GM18502 (cell line): ENCODE measurements at regions not wholly inside any gene's neighbourhood (a gene's known extent, or its start where the extent isn't known, plus 50 kb on each side); places are given as distances from the start of the nearest gene placed in this dataset.
"Not testable (repeated sequence)": the region's sequence is repeated elsewhere in the genome, so short reads cannot be mapped to it uniquely, and the experiment has no call there.

Source experiments
- ATAC-seq: cut with Tn5 transposase; IDR thresholded peaks from one replicate; pipeline ENCODE4 v1.9.1; 2021; ENCODE audit warnings: mild to moderate bottlenecking; ENCODE audit not compliant: unreplicated experiment, poor library complexity

GRCh38 chr3:194028434-194029004, 107.4 kb upstream of the HES1 start:
- ATAC-seq = no peak

- no peak for ATAC-seq
Observed at GRCh38 chr3:194029846-194030245, 106.1 kb upstream of the HES1 start.

GRCh38 chr3:194030372-194030771, 105.6 kb upstream of the HES1 start:
- ATAC-seq = no peak

DNA sequence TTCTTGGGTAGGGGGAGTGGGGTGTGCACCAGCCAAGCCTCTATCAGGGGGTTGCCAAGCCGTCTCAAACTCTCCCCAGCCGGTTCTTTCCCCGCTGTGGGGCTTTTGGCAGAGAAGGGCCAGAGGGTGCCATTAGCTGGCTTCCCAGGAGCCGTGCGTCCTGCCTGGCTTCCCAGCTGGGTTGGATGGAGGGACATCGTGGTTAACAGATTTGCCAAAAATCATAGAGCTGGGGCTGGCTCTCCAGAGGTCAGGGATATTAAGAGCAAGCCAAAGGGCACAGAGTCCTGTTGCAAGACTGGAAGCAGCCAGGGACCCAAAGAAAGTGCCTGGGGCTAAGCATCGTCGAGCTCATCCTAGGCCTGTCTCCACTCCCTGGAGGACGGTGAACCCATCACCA, 104.6 kb upstream of the HES1 start:
- no peak for ATAC-seq

DNA sequence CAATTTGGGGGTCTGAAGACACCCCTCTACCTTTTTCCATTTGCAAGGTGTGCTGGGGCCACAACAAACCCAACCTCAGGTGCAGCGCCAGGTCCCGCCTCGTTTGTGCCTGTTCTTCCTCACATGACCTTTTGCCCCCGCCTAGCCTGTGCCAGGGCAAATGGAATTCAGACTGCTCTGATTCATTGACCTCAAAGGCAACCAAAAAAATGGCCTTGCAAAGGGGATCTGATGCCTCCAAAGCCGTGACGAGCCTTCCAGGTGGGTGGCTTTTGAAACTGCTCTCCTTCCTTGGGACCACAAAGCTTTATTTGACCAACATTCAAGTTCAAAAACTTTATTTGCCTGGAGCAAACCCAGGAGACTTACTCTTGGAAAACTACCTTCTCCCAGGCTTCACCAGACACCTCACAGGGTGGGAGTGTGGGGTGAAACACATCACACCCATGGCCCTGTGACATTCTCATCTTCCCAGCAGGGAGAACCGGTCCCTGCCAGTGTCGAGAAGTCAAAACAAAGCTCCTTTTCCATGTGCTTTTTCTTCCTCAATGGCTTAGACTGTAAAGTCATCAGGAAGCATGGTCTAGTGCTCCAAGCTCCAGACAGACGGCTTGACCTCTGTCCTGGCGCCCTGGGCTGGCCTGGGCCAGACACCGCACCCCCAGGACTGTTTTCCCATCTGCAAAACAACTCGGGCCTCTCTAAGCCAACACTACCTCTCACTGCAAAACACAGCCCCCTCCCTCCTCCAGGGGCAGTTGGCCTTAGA, 103.9 kb upstream of the HES1 start:
- ATAC-seq = no peak

DNA sequence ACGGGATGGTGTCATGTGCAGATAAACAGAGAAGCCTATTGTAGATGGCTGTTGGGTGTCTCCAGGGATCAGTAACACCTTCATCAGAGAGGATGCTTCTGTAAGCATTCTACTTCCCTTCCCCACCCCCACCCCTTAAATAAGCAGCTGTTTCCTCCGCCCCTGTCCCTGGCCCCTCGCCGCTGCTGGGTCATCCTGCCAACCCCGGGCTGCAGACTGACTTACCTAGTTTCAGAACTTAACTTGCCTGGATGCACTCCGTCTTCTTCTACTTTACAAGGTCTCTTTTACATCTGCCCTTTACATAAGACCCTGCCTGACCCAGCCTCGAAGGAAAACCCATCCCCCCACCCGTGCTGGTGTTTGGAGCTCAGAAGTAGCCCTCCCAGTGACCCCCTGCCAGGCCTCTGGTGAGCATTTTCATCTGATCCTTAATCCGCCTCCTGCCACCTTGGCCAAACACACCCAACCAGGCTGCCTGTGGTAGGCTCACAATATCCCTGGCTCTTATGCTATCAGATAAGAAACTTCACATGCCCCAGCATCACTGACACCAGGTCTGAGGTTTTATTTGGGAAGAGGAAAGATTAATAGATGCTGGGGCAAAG, 103.0 kb upstream of the HES1 start:
- no peak for ATAC-seq

DNA sequence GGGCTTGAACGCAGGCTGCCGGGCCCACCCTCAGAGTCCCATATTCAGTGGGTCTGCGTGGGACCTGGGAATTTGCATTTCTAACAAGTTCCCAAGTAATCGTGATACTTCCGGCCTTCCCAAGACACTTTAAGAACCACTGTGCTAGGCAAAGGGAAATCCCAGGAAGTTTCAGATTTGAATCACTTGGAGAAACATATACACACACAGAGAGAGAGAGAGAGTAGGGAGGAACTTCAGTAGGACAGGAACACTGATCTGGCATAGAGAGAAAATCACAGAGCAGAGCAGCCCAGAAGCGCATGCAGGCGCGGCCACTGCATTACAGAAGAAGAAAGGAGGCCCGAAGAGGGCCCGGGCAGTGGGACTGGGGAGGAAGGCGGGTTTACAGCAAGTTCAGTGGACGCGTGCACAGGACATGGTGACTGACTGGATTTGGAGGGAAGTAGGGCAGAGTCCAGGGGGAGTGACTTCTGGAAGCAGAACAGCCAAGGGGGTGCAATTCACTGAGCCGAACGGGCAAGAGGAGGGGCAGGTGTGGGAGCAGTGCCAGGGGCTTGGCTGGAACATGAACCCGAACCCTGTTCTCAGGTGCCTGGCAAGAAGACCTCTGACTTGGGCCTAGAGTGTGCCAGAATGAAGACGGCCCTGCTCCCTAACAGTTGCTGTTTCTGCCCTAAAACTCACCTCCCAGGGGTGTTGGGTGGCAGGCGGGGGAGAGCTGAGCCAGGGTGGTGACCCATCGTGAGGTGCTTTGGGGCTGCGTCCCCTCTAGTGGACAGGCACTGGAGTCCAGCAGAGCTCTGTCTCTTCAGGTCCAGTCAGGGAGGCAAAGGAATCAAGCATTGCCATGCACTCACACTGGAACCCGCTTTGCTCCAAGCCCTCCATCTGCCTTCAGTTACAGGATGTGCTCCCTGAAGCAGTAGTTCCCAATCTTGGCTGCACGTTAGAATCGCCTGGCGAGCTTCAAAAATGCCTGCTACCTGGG, 101.3 kb upstream of the HES1 start:
- ATAC-seq = no peak

- no peak for ATAC-seq
Observed at GRCh38 chr3:194035406-194036138, 100.4 kb upstream of the HES1 start.

DNA sequence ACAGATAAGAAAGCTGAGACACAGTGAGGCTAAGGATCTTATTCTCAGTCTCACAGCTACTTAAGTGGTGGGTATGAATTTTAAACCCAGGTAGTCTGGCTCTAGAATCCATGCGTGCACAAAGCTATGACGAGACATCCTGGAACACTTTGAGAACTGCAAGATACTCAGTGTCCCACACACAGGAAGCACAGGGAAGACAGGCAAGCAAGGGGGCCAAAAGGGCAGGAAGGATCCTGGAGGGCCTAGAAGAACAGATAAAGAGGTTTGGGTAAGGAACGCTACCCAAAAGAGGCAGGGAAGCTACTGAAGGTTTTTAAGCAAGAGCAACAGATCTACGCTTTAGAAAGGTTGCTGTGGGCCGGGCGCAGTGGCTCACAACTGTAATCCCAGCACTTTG, 99.1 kb upstream of the HES1 start:
- no peak for ATAC-seq

DNA sequence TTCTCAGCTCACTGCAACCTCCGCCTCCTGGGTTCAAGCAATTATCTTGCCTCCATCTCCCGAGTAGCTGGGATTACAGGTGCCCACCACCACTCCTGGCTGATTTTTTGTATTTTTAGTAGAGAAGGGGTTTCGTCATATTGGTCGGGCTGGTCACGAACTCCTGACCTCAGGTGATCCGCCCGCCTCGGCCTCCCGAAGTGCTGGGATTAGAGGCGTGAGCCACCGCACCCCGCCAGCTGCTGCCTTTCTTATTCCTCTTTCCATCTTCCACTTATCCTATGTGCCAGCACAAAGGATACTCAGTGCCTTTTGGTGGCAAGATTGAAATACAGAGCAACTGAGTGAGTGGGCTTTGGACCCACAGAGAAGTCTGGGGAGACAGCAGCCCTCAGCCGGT, 97.6 kb upstream of the HES1 start:
- not testable (repeated sequence) for ATAC-seq

DNA sequence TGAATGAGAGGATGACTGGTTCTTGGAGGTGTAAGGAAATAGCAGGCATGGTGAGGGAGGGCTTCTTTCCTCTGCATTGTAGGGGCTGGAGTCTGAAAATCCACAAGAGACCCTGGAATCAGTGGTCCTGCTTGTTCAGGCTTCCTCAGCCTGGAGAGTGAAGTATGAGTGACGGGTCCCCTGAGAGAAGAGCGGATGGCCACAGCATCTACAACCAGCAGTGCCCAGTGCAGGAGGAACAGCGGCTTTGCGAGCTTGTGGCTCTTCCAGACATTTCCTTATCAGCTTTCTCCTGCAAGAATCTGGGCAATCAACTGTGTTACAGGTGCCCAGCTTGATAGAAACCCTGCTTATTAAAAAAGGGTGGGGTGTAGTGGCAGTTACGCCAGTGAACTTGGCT, 97.0 kb upstream of the HES1 start:
- ATAC-seq = no peak

- ATAC-seq = no peak
Observed at GRCh38 chr3:194040516-194041273, 95.3 kb upstream of the HES1 start.

DNA sequence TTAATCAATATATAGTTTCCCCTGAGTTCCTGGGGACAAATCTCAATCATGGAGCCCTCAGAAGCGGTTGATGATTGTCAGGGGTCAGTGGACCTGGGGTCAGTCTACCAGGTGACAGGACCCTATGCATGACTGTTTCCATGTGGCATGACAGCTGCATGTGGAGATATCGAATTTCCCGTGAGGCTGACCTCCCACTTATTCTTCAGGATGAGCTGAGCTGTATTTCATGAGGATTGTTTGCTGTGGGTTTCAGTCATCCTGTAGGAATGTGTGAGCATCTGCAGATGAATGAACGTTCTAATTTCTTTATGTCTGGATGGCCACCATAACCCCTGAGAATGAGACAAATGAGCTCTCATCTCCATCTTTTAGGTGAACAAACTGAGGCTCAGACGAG, 93.0 kb upstream of the HES1 start:
- no peak for ATAC-seq

- ATAC-seq = no peak
Observed at GRCh38 chr3:194043516-194043915, 92.4 kb upstream of the HES1 start.

DNA sequence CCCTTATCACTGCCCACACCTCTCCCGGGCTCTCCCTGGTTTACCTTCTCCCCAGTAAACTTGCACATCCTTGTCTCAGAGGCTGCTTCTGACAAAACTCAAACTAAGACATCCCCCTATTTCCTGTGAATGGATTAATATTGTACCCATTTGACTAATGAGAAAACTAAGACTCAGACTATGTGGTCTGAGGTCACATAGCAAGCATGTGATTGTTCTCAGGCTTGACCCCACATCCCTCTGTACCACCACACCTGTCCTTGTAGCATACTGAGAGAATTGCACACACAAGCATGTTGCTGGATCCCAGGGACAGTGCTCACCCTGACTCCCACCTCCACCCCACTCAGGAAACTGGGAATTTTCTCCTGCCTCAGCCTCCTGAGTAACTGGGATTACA, 90.7 kb upstream of the HES1 start:
- ATAC-seq = peak; percentile 84

- no peak for ATAC-seq
Observed at GRCh38 chr3:194045919-194046318, 90.0 kb upstream of the HES1 start.

DNA sequence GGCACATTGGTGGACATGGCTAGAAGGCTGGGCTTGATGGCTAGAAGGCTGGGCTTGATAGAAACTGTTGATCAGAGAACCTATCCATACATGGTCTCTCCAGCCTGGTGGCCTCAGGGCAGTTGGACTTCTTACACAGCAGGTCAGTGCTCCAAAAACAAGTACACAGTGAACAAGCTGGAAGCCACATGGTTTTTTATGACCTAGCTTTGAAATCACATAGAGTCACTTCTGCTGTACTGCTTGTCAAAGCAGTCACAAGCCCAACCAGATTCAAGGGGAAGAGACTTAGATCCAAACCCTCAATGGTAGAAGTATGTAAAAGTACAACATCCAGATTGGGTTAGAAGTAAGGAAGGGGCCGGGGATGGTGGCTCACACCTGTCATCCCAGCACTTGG, 89.4 kb upstream of the HES1 start:
- no peak for ATAC-seq

- ATAC-seq = peak; percentile 43
Observed at GRCh38 chr3:194046995-194047645, 88.8 kb upstream of the HES1 start.

DNA sequence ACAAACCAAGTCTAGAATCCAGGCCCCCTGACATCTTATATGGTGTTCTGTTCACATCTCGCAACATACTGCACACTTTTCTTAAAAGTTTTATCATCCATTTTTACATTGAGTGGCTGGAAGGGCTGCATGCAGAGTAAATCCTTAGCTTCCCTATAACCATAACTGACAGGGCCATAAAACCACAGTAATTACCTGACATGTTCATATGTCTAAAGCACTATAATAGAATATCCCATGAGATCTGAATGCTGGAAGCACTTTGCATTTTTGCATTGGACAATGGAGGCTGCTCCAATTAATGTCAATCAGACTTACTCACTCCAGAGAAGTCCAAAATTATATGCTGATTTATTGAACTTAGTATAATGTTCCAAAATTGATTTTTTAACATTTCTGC, 86.6 kb upstream of the HES1 start:
- ATAC-seq = no peak
